ENCODE measurements at regions not wholly inside any gene's neighbourhood (a gene's known extent, or its start where the extent isn't known, plus 50 kb on each side); places are given as distances from the start of the nearest gene placed in this dataset.

- peaks cover 3% of the 10 kb centered on the region for H3K4me1 Mint-ChIP-seq (ENCODE audit: low read depth)
- POLR2A ChIA-PET, result no interaction called here
- peaks cover 72% of the 10 kb centered on the region for H3K27me3 Mint-ChIP-seq
- ATAC-seq (no peak), DNase-seq (no peak)
- H3K36me3 Mint-ChIP-seq (ENCODE audit: low read depth), result no peaks in the 10 kb centered on the region
- CTCF ChIA-PET, result interaction anchor here (0.7 to 3.5 kb wide), 2 partner anchors 124 to 145 kb away, joined by 3 to 17 read pairs; no protein-coding TSS in a partner anchor
- no peaks in the 10 kb centered on the region for H3K9me3 Mint-ChIP-seq
- no peak overlapping the region for H3K27ac Mint-ChIP-seq
- no peak for TF ChIP-seq CTCF (IDR thresholded peaks at IDR 0.05)
- intact Hi-C loops (cut with micrococcal nuclease), result no loop called here
- H3K4me3 Mint-ChIP-seq, result no peak overlapping the region
Measured at GRCh38 chr5:73306078-73306719, 133.2 kb downstream of the TMEM174 start.

GRCh38 chr5:73305386-73305785, 132.4 kb downstream of the TMEM174 start:
- H3K27ac Mint-ChIP-seq, result no peak overlapping the region
- no peak for TF ChIP-seq CTCF (IDR thresholded peaks at IDR 0.05)
- ChIA-PET CTCF (interaction anchor here (0.7 to 3.5 kb wide), 2 partner anchors 123 to 146 kb away, joined by 3 to 17 read pairs; no protein-coding TSS in a partner anchor), POLR2A (no interaction called here)
- no peaks in the 10 kb centered on the region for H3K9me3 Mint-ChIP-seq
- H3K4me1 Mint-ChIP-seq (ENCODE audit: low read depth), result peaks cover 3% of the 10 kb centered on the region
- H3K4me3 Mint-ChIP-seq, result no peak overlapping the region
- no peaks in the 10 kb centered on the region for H3K36me3 Mint-ChIP-seq (ENCODE audit: low read depth)
- intact Hi-C loops (cut with micrococcal nuclease), result no loop called here
- no peak for ATAC-seq
- no peak for DNase-seq
- peaks cover 78% of the 10 kb centered on the region for H3K27me3 Mint-ChIP-seq

- peaks cover 11% of the 10 kb centered on the region for H3K4me1 Mint-ChIP-seq (ENCODE audit: low read depth)
- ATAC-seq (no peak), DNase-seq (no peak)
- H3K27me3 Mint-ChIP-seq, result peaks cover 83% of the 10 kb centered on the region
- no peak overlapping the region for H3K27ac Mint-ChIP-seq
- intact Hi-C loops (cut with micrococcal nuclease), result no loop called here
- H3K36me3 Mint-ChIP-seq (ENCODE audit: low read depth), result no peaks in the 10 kb centered on the region
- ChIA-PET CTCF (interaction anchor here (0.8 to 3.5 kb wide), 3 partner anchors 9 to 147 kb away, joined by 3 to 17 read pairs (median 3); no protein-coding TSS in a partner anchor), POLR2A (no interaction called here)
- no peak for TF ChIP-seq CTCF (IDR thresholded peaks at IDR 0.05)
- H3K9me3 Mint-ChIP-seq, result no peaks in the 10 kb centered on the region
- no peak overlapping the region for H3K4me3 Mint-ChIP-seq
Measured at GRCh38 chr5:73304381-73304780, 131.4 kb downstream of the TMEM174 start.

GRCh38 chr5:73303148-73304079, 130.4 kb downstream of the TMEM174 start:
- intact Hi-C loops (cut with micrococcal nuclease), result no loop called here
- no peak for TF ChIP-seq CTCF (IDR thresholded peaks at IDR 0.05)
- DNase-seq (no peak), ATAC-seq (no peak)
- H3K36me3 Mint-ChIP-seq (ENCODE audit: low read depth), result no peaks in the 10 kb centered on the region
- H3K4me3 Mint-ChIP-seq, result no peak overlapping the region
- ChIA-PET POLR2A (no interaction called here), CTCF (interaction anchor here (0.9 to 3.5 kb wide), 5 partner anchors 79 to 148 kb away, joined by 3 to 17 read pairs (median 4); no protein-coding TSS in a partner anchor)
- H3K4me1 Mint-ChIP-seq (ENCODE audit: low read depth), result peaks cover 17% of the 10 kb centered on the region
- H3K9me3 Mint-ChIP-seq, result no peaks in the 10 kb centered on the region
- H3K27ac Mint-ChIP-seq, result no peak overlapping the region
- H3K27me3 Mint-ChIP-seq, result peaks cover 83% of the 10 kb centered on the region

GRCh38 chr5:73302797-73303147, 129.8 kb downstream of the TMEM174 start:
- Mint-ChIP-seq H3K27ac (no peak overlapping the region), H3K36me3 (ENCODE audit: low read depth) (no peaks in the 10 kb centered on the region), H3K27me3 (peaks cover 83% of the 10 kb centered on the region), H3K4me1 (ENCODE audit: low read depth) (peaks cover 17% of the 10 kb centered on the region), H3K4me3 (no peak overlapping the region), H3K9me3 (no peaks in the 10 kb centered on the region)
- TF ChIP-seq CTCF (IDR thresholded peaks at IDR 0.05), result no peak
- ChIA-PET POLR2A (no interaction called here), CTCF (interaction anchor here (0.9 to 1.6 kb wide), 3 partner anchors 87 to 145 kb away, joined by 3 to 5 read pairs (median 4); no protein-coding TSS in a partner anchor)
- ATAC-seq, result no peak
- intact Hi-C loops (cut with micrococcal nuclease), result no loop called here
- DNase-seq, result no peak
